AG10803 (cell line): ENCODE measurements at regions not wholly inside any gene's neighbourhood (a gene's known extent, or its start where the extent isn't known, plus 50 kb on each side); places are given as distances from the start of the nearest gene placed in this dataset.

Source experiments
- DNase-seq: peaks from one replicate; pipeline ENCODE4 v3.0.0; 2010; ENCODE audit warnings: low read depth
- H3K4me3 ChIP-seq: 2 replicates; pipeline ENCODE4 v1.5.1; 2011; ENCODE audit warnings: mild to moderate bottlenecking, low read length, control low read depth
- CTCF ChIP-seq: conservative IDR thresholded peaks from 2 replicates; pipeline ENCODE4 v1.5.1; 2011; ENCODE audit warnings: mild to moderate bottlenecking, low read length, control low read depth, inconsistent platforms

GRCh38 chrX:7205037-7205577 is 57.2 kb upstream of the PUDP start:
- no peak overlapping the region for H3K4me3 ChIP-seq
- no peak for TF ChIP-seq CTCF
- DNase-seq, result no peak

DNA sequence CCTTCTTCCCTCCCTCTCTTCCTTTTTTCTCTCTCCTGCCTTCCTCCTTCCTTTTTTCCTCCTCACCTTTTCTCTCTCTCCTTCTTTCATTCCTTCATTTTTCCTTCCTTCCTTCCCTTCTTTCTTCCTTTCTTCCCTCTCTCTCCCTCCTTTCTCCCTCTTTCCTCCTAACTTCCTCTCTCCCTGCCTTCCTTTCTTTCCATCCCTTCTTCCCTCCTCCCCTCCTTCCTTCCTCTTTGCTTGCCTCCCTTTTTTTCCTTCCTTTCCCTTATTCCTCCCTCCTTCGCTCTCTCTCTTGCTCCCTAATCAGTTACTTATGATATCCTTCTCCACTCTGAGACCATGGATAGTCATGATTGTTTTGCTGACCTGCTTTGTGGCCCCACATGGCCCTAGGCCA is 56.7 kb upstream of the PUDP start:
- H3K4me3 ChIP-seq, result no peak overlapping the region
- no peak for DNase-seq
- TF ChIP-seq CTCF, result no peak

GRCh38 chrX:7202206-7202605 is 54.3 kb upstream of the PUDP start:
- no peak for TF ChIP-seq CTCF
- H3K4me3 ChIP-seq, result no peak overlapping the region

GRCh38 chrX:7201496-7201895 is 53.5 kb upstream of the PUDP start:
- DNase-seq, result no peak
- no peak overlapping the region for H3K4me3 ChIP-seq
- no peak for TF ChIP-seq CTCF

More at GRCh38 chrX:7202206-7202605, 54.3 kb upstream of the PUDP start:
- no peak for DNase-seq

DNA sequence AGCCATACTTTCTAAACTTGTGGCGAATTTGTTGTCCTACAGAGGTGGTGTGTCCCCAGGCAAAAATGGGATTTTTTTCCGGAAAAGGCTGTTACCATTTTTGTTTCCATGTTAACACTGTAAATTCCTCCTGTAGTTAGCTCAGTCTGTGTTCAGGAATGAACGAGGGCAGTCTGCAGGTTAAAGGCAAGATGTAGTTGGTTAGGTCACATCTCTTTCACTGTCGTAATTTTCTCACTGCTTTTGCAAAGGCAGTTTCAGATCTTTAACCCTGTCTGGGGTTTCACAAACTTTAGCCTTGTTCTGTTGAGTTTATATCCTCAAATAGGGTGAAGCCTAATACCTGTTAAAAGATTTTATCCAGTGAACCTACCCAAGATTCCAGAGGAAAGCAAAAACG is 50.5 kb upstream of the PUDP start:
- no peak for TF ChIP-seq CTCF
- no peak for DNase-seq
- H3K4me3 ChIP-seq, result no peak overlapping the region
